Kidney (tissue), 13 donors: ENCODE measurements at regions not wholly inside any gene's neighbourhood (a gene's known extent, or its start where the extent isn't known, plus 50 kb on each side); places are given as distances from the start of the nearest gene placed in this dataset.

Source experiments
- DNase-seq, 5 donors: peaks; one replicate each; pipeline ENCODE4 v3.0.0-alpha.2; 2013 to 2020
- FAIRE-seq: peaks from 2 replicates; lab custom pipeline; 2012; peaks lifted over from hg19 to GRCh38; lab: Jason Lieb, UNC
- H3K27ac ChIP-seq, 2 donors: one replicate each; pipeline ENCODE4 v1.7.0; 2013; ENCODE audit warnings: low read depth in 2 of 2, low read length in 2 of 2, inconsistent platforms in 1 of 2
- H3K27me3 ChIP-seq: one replicate; pipeline ENCODE4 v1.7.1; 2013; ENCODE audit warnings: low read length, inconsistent platforms; ENCODE audit not compliant: control insufficient read depth, insufficient read depth
- H3K36me3 ChIP-seq, 3 donors: one replicate each; pipeline versions ENCODE4 v1.7.0 to v1.7.1; 2013; ENCODE audit warnings: low read length in 3 of 3, control low read depth in 1 of 3, inconsistent platforms in 1 of 3; ENCODE audit not compliant: insufficient read depth in 3 of 3, control insufficient read depth in 2 of 3
- H3K4me1 ChIP-seq, 3 donors: one replicate each; pipeline versions ENCODE4 v1.7.0 to v1.7.1; 2013; ENCODE audit warnings: low read length in 3 of 3, inconsistent platforms in 1 of 3, low read depth in 1 of 3; ENCODE audit not compliant: control insufficient read depth in 2 of 3, insufficient read depth in 2 of 3
- H3K4me3 ChIP-seq, 3 donors: one replicate each; pipeline versions ENCODE4 v1.7.0 to v1.8.1; 2013; ENCODE audit warnings: low read length in 3 of 3, control low read depth in 1 of 3, inconsistent platforms in 1 of 3
- H3K9ac ChIP-seq, 3 donors: one replicate each; pipeline versions ENCODE4 v1.7.0 to v1.7.1; 2013; ENCODE audit warnings: low read length in 3 of 3, control low read depth in 1 of 3, inconsistent platforms in 1 of 3
- H3K9me3 ChIP-seq, 3 donors: one replicate each; pipeline versions ENCODE4 v1.7.0 to v1.7.1; 2013; ENCODE audit warnings: low read length in 3 of 3, control low read depth in 1 of 3, inconsistent platforms in 1 of 3; ENCODE audit not compliant: control insufficient read depth in 2 of 3, insufficient read depth in 1 of 3
- intact Hi-C: fragments of 100-400 bp; cut with DNase I; formaldehyde crosslinking; loops from one replicate; pipeline ENCODE4 v1.11.1; 2022
- TF ChIP-seq, protein P1 (sequence below): IDR thresholded peaks from 3 replicates; pipeline ENCODE4 v1.5.1; 2012; ENCODE audit warnings: mild to moderate bottlenecking, moderate library complexity, borderline replicate concordance; ENCODE audit not compliant: insufficient read depth; ENCODE audit errors: extremely low read depth
- donor health status: control.
- donor health status: control.
- donor health status: control.
- donor health status: control.
- donor health status: control.
- donor health status: DM: yes; HTN: yes; CAD: no.
- donor health status: Normal renal cell carcinoma (clear cell type).

DNA sequence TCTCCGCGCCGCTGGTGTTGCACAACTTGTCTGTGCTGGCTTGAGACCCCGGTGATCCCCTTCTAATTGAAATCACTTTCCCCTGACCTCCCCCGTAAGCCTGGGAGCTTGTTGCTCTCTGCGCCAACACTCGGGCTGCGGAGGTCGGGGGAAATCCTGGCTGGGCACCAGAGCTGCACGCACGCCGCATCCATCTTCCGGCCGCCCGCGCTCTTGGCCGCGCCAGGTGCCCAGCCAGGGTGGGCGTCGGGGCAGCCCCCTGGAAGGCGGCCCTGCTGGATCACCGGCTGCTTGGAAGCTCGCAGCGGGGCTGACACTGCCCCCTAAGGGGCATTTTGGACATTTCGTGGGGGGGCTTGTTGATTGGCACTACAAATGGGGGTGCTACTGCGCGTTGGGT, 280.3 kb upstream of the SKOR2 start:
- Histone ChIP-seq H3K9ac (no peak overlapping the region), H3K4me3 (no peak overlapping the region), H3K27ac (no peak overlapping the region), H3K9me3 (no peaks in the 10 kb centered on the region), H3K36me3 (no peaks in the 10 kb centered on the region), H3K4me1 (no peaks in the 10 kb centered on the region), H3K27me3 (peaks cover 2% of the 10 kb centered on the region)
- FAIRE-seq (no peak), DNase-seq (peak in 4 of 5 donors; percentile 39 to 63 (median 43))
- TF ChIP-seq, protein P1, sequence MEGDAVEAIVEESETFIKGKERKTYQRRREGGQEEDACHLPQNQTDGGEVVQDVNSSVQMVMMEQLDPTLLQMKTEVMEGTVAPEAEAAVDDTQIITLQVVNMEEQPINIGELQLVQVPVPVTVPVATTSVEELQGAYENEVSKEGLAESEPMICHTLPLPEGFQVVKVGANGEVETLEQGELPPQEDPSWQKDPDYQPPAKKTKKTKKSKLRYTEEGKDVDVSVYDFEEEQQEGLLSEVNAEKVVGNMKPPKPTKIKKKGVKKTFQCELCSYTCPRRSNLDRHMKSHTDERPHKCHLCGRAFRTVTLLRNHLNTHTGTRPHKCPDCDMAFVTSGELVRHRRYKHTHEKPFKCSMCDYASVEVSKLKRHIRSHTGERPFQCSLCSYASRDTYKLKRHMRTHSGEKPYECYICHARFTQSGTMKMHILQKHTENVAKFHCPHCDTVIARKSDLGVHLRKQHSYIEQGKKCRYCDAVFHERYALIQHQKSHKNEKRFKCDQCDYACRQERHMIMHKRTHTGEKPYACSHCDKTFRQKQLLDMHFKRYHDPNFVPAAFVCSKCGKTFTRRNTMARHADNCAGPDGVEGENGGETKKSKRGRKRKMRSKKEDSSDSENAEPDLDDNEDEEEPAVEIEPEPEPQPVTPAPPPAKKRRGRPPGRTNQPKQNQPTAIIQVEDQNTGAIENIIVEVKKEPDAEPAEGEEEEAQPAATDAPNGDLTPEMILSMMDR = no peak
- intact Hi-C loops = no loop called here

DNA sequence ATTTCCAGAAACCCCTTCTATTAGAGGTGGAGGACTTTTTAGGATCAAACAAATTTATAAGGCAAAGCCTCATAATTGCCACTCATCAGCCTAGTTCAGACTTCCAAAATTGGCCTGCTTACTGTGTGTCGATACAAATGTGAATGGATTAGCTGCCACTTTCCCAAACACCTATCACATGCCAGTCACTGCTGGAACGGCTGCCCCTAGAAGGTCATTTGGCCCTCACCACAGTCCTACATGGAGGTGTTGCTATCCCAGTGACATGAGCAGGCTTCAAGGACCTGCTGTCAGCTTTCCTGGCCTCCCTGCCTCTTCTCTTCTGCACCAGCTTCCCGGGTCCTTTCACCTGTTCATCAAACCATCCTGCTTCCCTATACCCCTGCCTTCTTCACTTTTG, 279.2 kb upstream of the SKOR2 start:
- DNase-seq (no peak), FAIRE-seq (no peak)
- TF ChIP-seq, protein P1 = no peak
- Histone ChIP-seq H3K4me1 (no peaks in the 10 kb centered on the region), H3K36me3 (no peaks in the 10 kb centered on the region), H3K9ac (no peak overlapping the region), H3K9me3 (no peaks in the 10 kb centered on the region), H3K27ac (no peak overlapping the region), H3K4me3 (no peak overlapping the region), H3K27me3 (peaks cover 2% of the 10 kb centered on the region)
- intact Hi-C loops = no loop called here

DNA sequence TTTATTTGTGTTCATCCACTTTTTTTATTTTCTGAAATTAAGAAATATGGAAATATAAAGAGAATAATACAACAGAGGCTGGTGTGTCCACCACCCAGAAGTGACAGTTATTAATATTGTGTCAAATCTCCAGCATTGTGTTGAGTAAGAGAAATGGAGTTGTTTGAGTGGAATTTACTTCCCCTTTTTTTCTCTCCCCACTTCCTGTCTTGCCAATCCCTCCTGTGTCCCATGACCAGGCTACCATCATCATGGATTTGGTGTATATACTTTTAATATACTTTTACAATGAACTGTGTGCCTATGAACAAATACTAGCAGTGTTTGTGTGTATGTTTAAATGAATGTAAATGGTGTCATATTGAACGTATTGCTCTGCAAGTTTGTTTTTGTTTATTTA, 276.9 kb upstream of the SKOR2 start:
- H3K4me3 ChIP-seq = no peak overlapping the region
- H3K9ac ChIP-seq = no peak overlapping the region
- DNase-seq (no peak), FAIRE-seq (no peak)
- no peaks in the 10 kb centered on the region for H3K9me3 ChIP-seq
- intact Hi-C loops = no loop called here
- H3K36me3 ChIP-seq = no peaks in the 10 kb centered on the region
- peaks cover 2% of the 10 kb centered on the region for H3K27me3 ChIP-seq
- H3K4me1 ChIP-seq = no peaks in the 10 kb centered on the region
- TF ChIP-seq, protein P1 = no peak
- no peak overlapping the region for H3K27ac ChIP-seq

DNA sequence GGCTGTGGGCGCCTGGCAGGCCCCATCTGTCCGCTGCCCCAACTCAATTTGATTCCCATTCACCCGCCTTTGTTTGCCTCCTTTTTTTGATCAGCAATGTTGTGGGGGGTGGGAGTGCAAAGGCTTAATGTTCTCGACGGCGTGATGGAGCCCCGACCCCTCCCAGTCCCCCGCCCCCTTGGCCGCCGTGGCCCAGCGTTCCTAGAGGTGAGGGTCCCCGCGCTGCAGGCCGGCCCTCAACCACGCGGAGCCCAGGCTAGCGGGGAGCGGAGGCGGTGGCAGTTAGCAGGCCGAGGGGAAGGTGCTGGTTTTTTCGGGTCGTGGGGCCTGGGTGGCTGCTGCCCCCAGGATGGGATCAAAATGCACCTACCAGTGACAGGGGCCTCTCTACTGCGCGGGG, 274.7 kb upstream of the SKOR2 start:
- TF ChIP-seq, protein P1 = no peak
- H3K27me3 ChIP-seq = peaks cover under 1% of the 10 kb centered on the region
- no peak overlapping the region for H3K9ac ChIP-seq
- FAIRE-seq (no peak), DNase-seq (no peak)
- intact Hi-C loops = no loop called here
- no peaks in the 10 kb centered on the region for H3K4me1 ChIP-seq
- no peak overlapping the region for H3K4me3 ChIP-seq
- H3K27ac ChIP-seq = no peak overlapping the region
- H3K36me3 ChIP-seq = no peaks in the 10 kb centered on the region
- H3K9me3 ChIP-seq = no peaks in the 10 kb centered on the region
